SK-N-SH (cell line): ENCODE measurements at regions not wholly inside any gene's neighbourhood (a gene's known extent, or its start where the extent isn't known, plus 50 kb on each side); places are given as distances from the start of the nearest gene placed in this dataset.

Experiments
- CTCF ChIA-PET: fragments of 300-600, 350-600 bp; formaldehyde crosslinking; extraction: SDS; loops from one replicate; lab custom pipeline; 2021; lab: Yijun Ruan, JAX
- POLR2A ChIA-PET: fragments of 350-600 bp; sonication (Branson Sonifier 250); formaldehyde crosslinking; extraction: SDS; loops from one replicate; lab custom pipeline; 2020; ENCODE audit warnings: antibody characterized with exemption, inconsistent platforms; lab: Yijun Ruan, JAX
- DNase-seq: peaks from one replicate; pipeline ENCODE4 v3.0.0; 2012
- H2AFZ ChIP-seq: fragments of 200-600 bp; sonication (generic); 2 replicates; pipeline ENCODE4 v1.8.1; 2016; ENCODE audit warnings: antibody characterized with exemption, mild to moderate bottlenecking, low read depth
- H3F3A ChIP-seq: fragments of 200-600 bp; sonication (generic); replicated peaks from 2 replicates; pipeline ENCODE3; 2016; ENCODE audit warnings: antibody characterized with exemption, mild to moderate bottlenecking; ENCODE audit not compliant: insufficient read depth
- H3K27ac ChIP-seq, 2 experiments: fragments of 200-500 bp in 1 of 2; fragments of 200-600 bp in 1 of 2; sonication (Bioruptor generic) in 1 of 2; sonication (generic), shearing (Covaris generic) in 1 of 2; 2 replicates each; pipeline versions ENCODE4 v1.5.1 to v1.6.1; 2014 to 2016; ENCODE audit warnings: low read depth in 2 of 2, inconsistent platforms in 1 of 2, low read length in 1 of 2, mild to moderate bottlenecking in 1 of 2, mixed read lengths in 1 of 2
- H3K27me3 ChIP-seq: fragments of 200-600 bp; sonication (generic), shearing (Covaris generic); 2 replicates; pipeline ENCODE4 v1.6.1; 2016; ENCODE audit warnings: mixed run types; ENCODE audit not compliant: insufficient read depth
- H3K36me3 ChIP-seq, 2 experiments: fragments of 200-500 bp in 1 of 2; fragments of 200-600 bp in 1 of 2; sonication (Bioruptor generic) in 1 of 2; sonication (generic) in 1 of 2; replicated peaks in 1 of 2; 2 replicates each; pipeline versions ENCODE3 to v1.5.1; 2014 to 2016; ENCODE audit warnings: low read length in 1 of 2, mild to moderate bottlenecking in 1 of 2; ENCODE audit not compliant: insufficient read depth in 2 of 2, control insufficient read depth in 1 of 2
- H3K4me1 ChIP-seq, 2 experiments: fragments of 200-500 bp in 1 of 2; fragments of 200-600 bp in 1 of 2; sonication (Bioruptor generic) in 1 of 2; sonication (generic), shearing (Covaris generic) in 1 of 2; 2 replicates each; pipeline versions ENCODE4 v1.5.1 to v1.6.1; 2014 to 2016; ENCODE audit warnings: low read depth in 1 of 2, low read length in 1 of 2, mixed run types in 1 of 2; ENCODE audit not compliant: insufficient read depth in 2 of 2, control insufficient read depth in 1 of 2
- H3K4me2 ChIP-seq: fragments of 200-600 bp; sonication (generic), shearing (Covaris generic); 2 replicates; pipeline ENCODE4 v1.6.1; 2017; ENCODE audit warnings: mixed run types
- H3K4me3 ChIP-seq, 2 experiments: fragments of 200-500 bp in 1 of 2; fragments of 200-600 bp in 1 of 2; sonication (Bioruptor generic) in 1 of 2; sonication (generic), shearing (Covaris generic) in 1 of 2; 2 replicates each; pipeline versions ENCODE4 v1.5.1 to v1.8.1; 2014 to 2016; ENCODE audit warnings: low read depth in 2 of 2, inconsistent platforms in 1 of 2, low read length in 1 of 2, mild to moderate bottlenecking in 1 of 2, mixed read lengths in 1 of 2, moderate library complexity in 1 of 2
- H3K79me2 ChIP-seq: fragments of 200-600 bp; sonication (generic); 2 replicates; pipeline ENCODE4 v1.8.1; 2017; ENCODE audit warnings: mild to moderate bottlenecking; ENCODE audit not compliant: insufficient read depth
- H3K9ac ChIP-seq: fragments of 200-600 bp; sonication (generic); 2 replicates; pipeline ENCODE4 v1.6.1; 2017; ENCODE audit warnings: mixed run types
- H3K9me2 ChIP-seq: fragments of 200-600 bp; sonication (generic); 2 replicates; pipeline ENCODE4 v1.6.1; 2017; ENCODE audit warnings: mixed run types
- H3K9me3 ChIP-seq: fragments of 200-600 bp; sonication (generic); 2 replicates; pipeline ENCODE4 v1.6.1; 2017; ENCODE audit warnings: mixed run types, mild to moderate bottlenecking, moderate library complexity
- H4K20me1 ChIP-seq: fragments of 200-600 bp; sonication (generic); 2 replicates; pipeline ENCODE4 v1.6.1; 2017; ENCODE audit warnings: mild to moderate bottlenecking, mixed run types; ENCODE audit not compliant: insufficient read depth
- ELF1 ChIP-seq: IDR thresholded peaks from 2 replicates; pipeline ENCODE4 v1.4.0; 2012
- EP300 ChIP-seq, 2 experiments: IDR thresholded peaks; 2 replicates each; pipeline versions ENCODE4 v1.4.0 to v1.6.1; 2012; ENCODE audit warnings: borderline replicate concordance in 1 of 2, low read depth in 1 of 2, low read length in 1 of 2
- EZH2phosphoT487 ChIP-seq: fragments of 200-600 bp; sonication (generic); IDR thresholded peaks from 2 replicates; pipeline ENCODE4 v1.6.1; 2017; ENCODE audit warnings: low read depth, mixed run types, mild to moderate bottlenecking, antibody characterized with exemption, moderate library complexity, borderline replicate concordance
- FOXM1 ChIP-seq: IDR thresholded peaks from 2 replicates; pipeline ENCODE4 v1.4.0; 2012; ENCODE audit warnings: low read depth, mild to moderate bottlenecking
- GATA2 ChIP-seq: sonication (generic); formaldehyde crosslinking; IDR thresholded peaks from 2 replicates; pipeline ENCODE4 v1.5.0; 2020; ENCODE audit warnings: mild to moderate bottlenecking, missing genetic modification reagents
- JUND ChIP-seq: IDR thresholded peaks from 2 replicates; pipeline ENCODE4 v1.4.0; 2012
- MAX ChIP-seq: IDR thresholded peaks from 2 replicates; pipeline ENCODE4 v1.4.0; 2012; ENCODE audit warnings: low read depth
- MEF2A ChIP-seq: IDR thresholded peaks from 2 replicates; pipeline ENCODE4 v1.4.0; 2012; ENCODE audit warnings: low read depth, borderline replicate concordance
- PBX3 ChIP-seq: IDR thresholded peaks from 2 replicates; pipeline ENCODE4; 2012
- POLR2AphosphoS5 ChIP-seq: IDR thresholded peaks from 2 replicates; pipeline ENCODE4 v1.6.1; 2012; ENCODE audit warnings: low read depth, low read length
- RAD21 ChIP-seq: IDR thresholded peaks from 2 replicates; pipeline ENCODE4 v1.6.1; 2012; ENCODE audit warnings: mild to moderate bottlenecking, low read length
- REST ChIP-seq: IDR thresholded peaks from 2 replicates; pipeline ENCODE4 v1.6.1; 2012; ENCODE audit warnings: mild to moderate bottlenecking, low read depth, low read length, moderate library complexity
- SMC3 ChIP-seq: IDR thresholded peaks from 2 replicates; pipeline ENCODE4 v1.6.1; 2012; ENCODE audit warnings: low read depth, low read length, improper control_type of control experiment
- USF1 ChIP-seq: IDR thresholded peaks from 2 replicates; pipeline ENCODE4 v1.4.0; 2012; ENCODE audit warnings: low read depth, borderline replicate concordance
- USF2 ChIP-seq: fragments of 150-350 bp; IDR thresholded peaks from 2 replicates; pipeline ENCODE4 v1.6.1; 2017; ENCODE audit warnings: antibody characterized with exemption, low read length, low read depth, borderline replicate concordance
- ZBTB33 ChIP-seq: IDR thresholded peaks from 2 replicates; pipeline ENCODE4 v1.4.0; 2012; ENCODE audit warnings: low read depth, borderline replicate concordance
- WGBS: methylation state at CpG from one replicate; pipeline ENCODE4 v1.1.6; 2017; ENCODE audit warnings: low lambda C conversion rate; 5-methylcytosine and 5-hydroxymethylcytosine counted together

- Histone ChIP-seq H3K4me1 (no peaks in the 10 kb centered on the region), H3K27me3 (no peaks in the 10 kb centered on the region), H4K20me1 (no peaks in the 10 kb centered on the region), H3K9me3 (peaks cover 6% of the 10 kb centered on the region; the same call in 1 of the 2 replicates), H3F3A (no peaks in the 10 kb centered on the region), H3K79me2 (no peaks in the 10 kb centered on the region), H2AFZ (no peak overlapping the region), H3K9me2 (no peaks in the 10 kb centered on the region), H3K4me3 (no peak overlapping the region), H3K36me3 (no peaks in the 10 kb centered on the region), H3K27ac (no peak overlapping the region), H3K9ac (no peak overlapping the region), H3K4me2 (no peak overlapping the region)
- no peak for DNase-seq
- 3% methylated on average over 1 of the region's 1 CpG for WGBS
- CTCF ChIA-PET: no interaction called here
- POLR2A ChIA-PET: no interaction called here
- TF ChIP-seq ELF1 (no peak), GATA2 (no peak), RAD21 (no peak), REST (no peak), POLR2AphosphoS5 (no peak), SMC3 (no peak), ZBTB33 (no peak), EP300 (IDR thresholded peaks at IDR 0.05; ENCODE audit: borderline replicate concordance in 1 of 2, low read depth in 1 of 2, low read length in 1 of 2) (no peak), MEF2A (no peak), FOXM1 (no peak), USF2 (no peak), PBX3 (no peak), JUND (no peak), USF1 (no peak), EZH2phosphoT487 (no peak), MAX (no peak)
These were observed 511.7 kb upstream of the SEL1L start for GRCh38 chr14:82045339-82045738.
